GM12872 (cell line): ENCODE measurements at regions not wholly inside any gene's neighbourhood (a gene's known extent, or its start where the extent isn't known, plus 50 kb on each side); places are given as distances from the start of the nearest gene placed in this dataset.

Experiments used
- CTCF ChIP-seq: IDR thresholded peaks from 3 replicates; pipeline ENCODE4 v1.5.1; 2011; ENCODE audit warnings: low read depth, mild to moderate bottlenecking, low read length, moderate library complexity; ENCODE audit not compliant: insufficient read depth

GRCh38 chr16:26930786-26931581, 135.7 kb upstream of the C16orf82 start:
- no peak for TF ChIP-seq CTCF

GRCh38 chr16:26950636-26951035, 116.1 kb upstream of the C16orf82 start:
- no peak for TF ChIP-seq CTCF

- TF ChIP-seq CTCF, result no peak
These were observed 114.8 kb upstream of the C16orf82 start for GRCh38 chr16:26951950-26952349.

- no peak for TF ChIP-seq CTCF
These were observed 114.3 kb upstream of the C16orf82 start for GRCh38 chr16:26952411-26952810.

GRCh38 chr16:26957283-26957859, 109.4 kb upstream of the C16orf82 start:
- no peak for TF ChIP-seq CTCF

GRCh38 chr16:26959416-26960009, 107.2 kb upstream of the C16orf82 start:
- TF ChIP-seq CTCF, result no peak

GRCh38 chr16:26961459-26961858, 105.3 kb upstream of the C16orf82 start:
- TF ChIP-seq CTCF, result no peak
